Liver (tissue), 3 donors: ENCODE measurements at regions not wholly inside any gene's neighbourhood (a gene's known extent, or its start where the extent isn't known, plus 50 kb on each side); places are given as distances from the start of the nearest gene placed in this dataset.

Experiments used
- CTCF ChIP-seq: fragments of 150-350 bp; IDR thresholded peaks from 2 replicates; pipeline ENCODE4 v1.5.1; 2017; ENCODE audit warnings: improper control_type of control experiment, low read depth, low read length; ENCODE audit not compliant: missing input control
- FOXA2 ChIP-seq: IDR thresholded peaks from 2 replicates; pipeline ENCODE4 v1.6.1; 2016; ENCODE audit warnings: antibody characterized with exemption
- GABPA ChIP-seq, 2 donors: IDR thresholded peaks in 1 of 2; conservative IDR thresholded peaks in 1 of 2; 2 replicates each; pipeline ENCODE4 v1.6.1; 2016; ENCODE audit warnings: antibody characterized with exemption in 2 of 2, mild to moderate bottlenecking in 1 of 2, moderate library complexity in 1 of 2
- REST ChIP-seq: IDR thresholded peaks from 2 replicates; pipeline ENCODE4 v1.6.1; 2016; ENCODE audit warnings: antibody characterized with exemption, mild to moderate bottlenecking
- RXRA ChIP-seq, 2 donors: IDR thresholded peaks; 2 replicates each; pipeline ENCODE4 v1.6.1; 2017 to 2018; ENCODE audit warnings: antibody characterized with exemption in 2 of 2, mild to moderate bottlenecking in 1 of 2
- SP1 ChIP-seq: IDR thresholded peaks from 2 replicates; pipeline ENCODE4 v1.6.1; 2018; ENCODE audit warnings: antibody characterized with exemption, mild to moderate bottlenecking
- donor health status: healthy.
- donor health status: healthy.

- no peak for TF ChIP-seq CTCF
- TF ChIP-seq GABPA (IDR thresholded peaks at IDR 0.05 in 1 of 2, conservative IDR thresholded peaks at IDR 0.05 in 1 of 2) = no peak
- TF ChIP-seq REST = no peak
- TF ChIP-seq FOXA2 = no peak
- no peak for TF ChIP-seq RXRA (IDR thresholded peaks at IDR 0.05)
- no peak for TF ChIP-seq SP1
Measured at GRCh38 chr2:13791019-13791547, 841.4 kb upstream of the LRATD1 start.
